HCT116 (cell line): ENCODE measurements at regions not wholly inside any gene's neighbourhood (a gene's known extent, or its start where the extent isn't known, plus 50 kb on each side); places are given as distances from the start of the nearest gene placed in this dataset.

Source experiments
- ATAC-seq: fragments of 200-7000 bp; cut with Tn5 transposase; 2 replicates; pipeline ENCODE4 v1.9.1; 2020; ENCODE audit warnings: mild to moderate bottlenecking, moderate library complexity
- BruUV-seq: library from RNA; stranded (reverse); fragments of 400-500 nt; replicated peaks from 2 replicates; lab custom pipeline; 2021; lab: Mats Ljungman, UMichigan
- CTCF ChIA-PET: fragments of 300-600 bp; sonication (Branson Sonifier 250); formaldehyde crosslinking; loops from one replicate; lab custom pipeline; 2021; ENCODE audit warnings: antibody characterized with exemption; lab: Charles Lee
- POLR2A ChIA-PET: fragments of 300-600, 350-600 bp; sonication (Branson Sonifier 250); formaldehyde crosslinking; loops from one replicate; lab custom pipeline; 2021; ENCODE audit warnings: antibody characterized with exemption; lab: Charles Lee
- RAD21 ChIA-PET, 2 experiments: fragments of 300-600 bp; sonication (Branson Sonifier 250); formaldehyde crosslinking; loops; one replicate each; lab custom pipeline; 2023; ENCODE audit warnings: low total read pairs in 2 of 2; ENCODE audit not compliant: uncharacterized antibody in 2 of 2, unreplicated experiment in 2 of 2, low non-redundant PET in 1 of 2; lab: Charles Lee
- DNase-seq: peaks from one replicate; pipeline ENCODE4 v3.0.0-alpha.2; 2010; ENCODE audit warnings: low read depth, low spot score
- H2AFZ ChIP-seq: fragments of 200-600 bp; shearing (Covaris generic), sonication (generic); 2 replicates; pipeline ENCODE4 v1.6.1; 2017; ENCODE audit warnings: low read depth, mixed run types, mixed read lengths, antibody characterized with exemption, low read length; ENCODE audit not compliant: poor library complexity, severe bottlenecking
- H3K27ac ChIP-seq: 2 replicates; pipeline ENCODE4 v1.5.1; 2012; ENCODE audit warnings: low read depth, low read length
- H3K27me3 ChIP-seq: fragments of 200-600 bp; sonication (generic); 2 replicates; pipeline ENCODE4 v1.6.1; 2016; ENCODE audit warnings: mixed run types, low read length, mixed read lengths; ENCODE audit not compliant: insufficient read depth
- H3K36me3 ChIP-seq, 2 experiments: fragments of 200-500 bp in 1 of 2; fragments of 200-600 bp in 1 of 2; sonication (Bioruptor generic) in 1 of 2; sonication (generic) in 1 of 2; 2 replicates each; pipeline versions ENCODE4 v1.5.1 to v1.6.1; 2014 to 2016; ENCODE audit warnings: low read length in 2 of 2, inconsistent platforms in 1 of 2, mixed read lengths in 1 of 2, mixed run types in 1 of 2; ENCODE audit not compliant: insufficient read depth in 2 of 2, control insufficient read depth in 1 of 2
- H3K4me1 ChIP-seq, 2 experiments: fragments of 200-600 bp in 1 of 2; sonication (generic) in 1 of 2; 2 replicates each; pipeline versions ENCODE4 v1.5.1 to v1.6.1; 2012 to 2017; ENCODE audit warnings: low read length in 2 of 2, inconsistent platforms in 1 of 2, mild to moderate bottlenecking in 1 of 2, mixed read lengths in 1 of 2, mixed run types in 1 of 2, moderate library complexity in 1 of 2; ENCODE audit not compliant: insufficient read depth in 2 of 2, control insufficient read depth in 1 of 2
- H3K4me2 ChIP-seq: fragments of 200-600 bp; sonication (generic); 2 replicates; pipeline ENCODE4 v1.6.1; 2017; ENCODE audit warnings: mixed run types, low read length, mixed read lengths
- H3K4me3 ChIP-seq, 2 experiments: fragments of 200-600 bp in 1 of 2; sonication (generic) in 1 of 2; replicated peaks in 1 of 2; 2 replicates each; pipeline ENCODE4 v1.5.1; 2011 to 2016; ENCODE audit warnings: low read length in 2 of 2, control low read depth in 1 of 2, low read depth in 1 of 2, mild to moderate bottlenecking in 1 of 2, mixed read lengths in 1 of 2, mixed run types in 1 of 2
- H3K79me2 ChIP-seq: fragments of 200-600 bp; sonication (generic); 2 replicates; pipeline ENCODE4 v1.6.1; 2017; ENCODE audit warnings: mild to moderate bottlenecking, mixed run types, low read length, moderate library complexity, mixed read lengths; ENCODE audit not compliant: insufficient read depth
- H3K9ac ChIP-seq: fragments of 200-600 bp; sonication (generic); 2 replicates; pipeline ENCODE4 v1.6.1; 2016; ENCODE audit warnings: low read length, mixed read lengths
- H3K9me2 ChIP-seq: fragments of 200-600 bp; sonication (generic), shearing (Covaris generic); 2 replicates; pipeline ENCODE4 v1.6.1; 2017; ENCODE audit warnings: mixed run types, mild to moderate bottlenecking, moderate library complexity; ENCODE audit not compliant: insufficient read depth
- H3K9me3 ChIP-seq, 2 experiments: fragments of 200-500 bp in 1 of 2; fragments of 200-600 bp in 1 of 2; sonication (Bioruptor generic) in 1 of 2; sonication (generic) in 1 of 2; 2 replicates each; pipeline ENCODE4 v1.6.1; 2014 to 2017; ENCODE audit warnings: low read length in 2 of 2, mixed read lengths in 2 of 2, inconsistent platforms in 1 of 2, low read depth in 1 of 2, mild to moderate bottlenecking in 1 of 2, mixed run types in 1 of 2, moderate library complexity in 1 of 2; ENCODE audit not compliant: control insufficient read depth in 1 of 2, insufficient read depth in 1 of 2
- H4K20me1 ChIP-seq: fragments of 200-600 bp; sonication (generic), shearing (Covaris generic); 2 replicates; pipeline ENCODE4 v1.6.1; 2017; ENCODE audit warnings: mixed run types, mild to moderate bottlenecking, moderate library complexity; ENCODE audit not compliant: insufficient read depth
- ATF3 ChIP-seq: IDR thresholded peaks from 2 replicates; pipeline ENCODE4 v1.6.1; 2012
- CBX3 ChIP-seq: IDR thresholded peaks from 2 replicates; pipeline ENCODE4 v1.6.1; 2012; ENCODE audit warnings: low read depth
- CEBPB ChIP-seq: IDR thresholded peaks from 2 replicates; pipeline ENCODE4 v1.6.1; 2012; ENCODE audit warnings: low read depth
- EGR1 ChIP-seq: IDR thresholded peaks from 2 replicates; pipeline ENCODE4 v1.6.1; 2012; ENCODE audit warnings: low read depth
- ELF1 ChIP-seq: IDR thresholded peaks from 2 replicates; pipeline ENCODE4 v1.6.1; 2012; ENCODE audit warnings: low read depth, borderline replicate concordance
- EZH2 ChIP-seq: fragments of 200-600 bp; sonication (generic); IDR thresholded peaks from 2 replicates; pipeline ENCODE4 v1.6.1; 2017; ENCODE audit warnings: antibody characterized with exemption, mixed run types
- EZH2phosphoT487 ChIP-seq: fragments of 200-600 bp; IDR thresholded peaks from 2 replicates; pipeline ENCODE4 v1.6.1; 2018; ENCODE audit warnings: antibody characterized with exemption, borderline replicate concordance
- POLR2A ChIP-seq: IDR thresholded peaks from 2 replicates; pipeline ENCODE4 v1.7.0; 2011; ENCODE audit warnings: borderline replicate concordance; ENCODE audit not compliant: insufficient read depth, insufficient read length; ENCODE audit errors: extremely low read depth
- POLR2AphosphoS5 ChIP-seq: IDR thresholded peaks from 2 replicates; pipeline ENCODE4 v1.6.1; 2011; ENCODE audit warnings: mild to moderate bottlenecking, low read depth, low read length, moderate library complexity
- RAD21 ChIP-seq: IDR thresholded peaks from 2 replicates; pipeline ENCODE4 v1.6.1; 2012; ENCODE audit warnings: low read depth, mild to moderate bottlenecking
- REST ChIP-seq: IDR thresholded peaks from 2 replicates; pipeline ENCODE4 v1.6.1; 2012; ENCODE audit warnings: low read depth
- SP1 ChIP-seq: IDR thresholded peaks from 2 replicates; pipeline ENCODE4 v1.6.1; 2012; ENCODE audit warnings: low read depth
- SRF ChIP-seq: IDR thresholded peaks from 2 replicates; pipeline ENCODE4 v1.6.1; 2012; ENCODE audit warnings: low read depth
- TCF7L2 ChIP-seq: IDR thresholded peaks from 2 replicates; pipeline ENCODE4 v1.7.0; 2011; ENCODE audit warnings: borderline replicate concordance, inconsistent platforms; ENCODE audit not compliant: insufficient read depth, insufficient read length; ENCODE audit errors: extremely low read depth
- YY1 ChIP-seq: IDR thresholded peaks from 2 replicates; pipeline ENCODE4 v1.6.1; 2011; ENCODE audit warnings: low read length, low read depth, moderate library complexity, mild to moderate bottlenecking; ENCODE audit not compliant: insufficient replicate concordance; ENCODE audit errors: extremely low read depth
- ZFX ChIP-seq: fragments of 450-650 bp; IDR thresholded peaks from 2 replicates; pipeline ENCODE4 v1.6.1; 2017
- intact Hi-C: fragments of 100-400 bp; cut with micrococcal nuclease; formaldehyde crosslinking; loops from 2 replicates; pipeline ENCODE4 v1.10.0; 2022
- TF ChIP-seq, protein P1 (sequence below), 3 experiments: fragments of 200-600 bp in 1 of 3; sonication (generic) in 1 of 3; IDR thresholded peaks in 2 of 3; conservative IDR thresholded peaks in 1 of 3; 2 replicates each; pipeline ENCODE4 v1.5.1; 2012 to 2017; ENCODE audit warnings: low read depth in 2 of 3, low read length in 2 of 3, antibody characterized with exemption in 1 of 3, borderline replicate concordance in 1 of 3, control low read depth in 1 of 3, mild to moderate bottlenecking in 1 of 3, mixed read lengths in 1 of 3, mixed run types in 1 of 3, moderate library complexity in 1 of 3; ENCODE audit not compliant: insufficient read depth in 1 of 3
- TF ChIP-seq, protein P2 (sequence below): IDR thresholded peaks from 2 replicates; pipeline ENCODE4 v1.6.1; 2011; ENCODE audit warnings: mild to moderate bottlenecking, low read length, moderate library complexity; ENCODE audit not compliant: insufficient replicate concordance; ENCODE audit errors: extremely low read depth

DNA sequence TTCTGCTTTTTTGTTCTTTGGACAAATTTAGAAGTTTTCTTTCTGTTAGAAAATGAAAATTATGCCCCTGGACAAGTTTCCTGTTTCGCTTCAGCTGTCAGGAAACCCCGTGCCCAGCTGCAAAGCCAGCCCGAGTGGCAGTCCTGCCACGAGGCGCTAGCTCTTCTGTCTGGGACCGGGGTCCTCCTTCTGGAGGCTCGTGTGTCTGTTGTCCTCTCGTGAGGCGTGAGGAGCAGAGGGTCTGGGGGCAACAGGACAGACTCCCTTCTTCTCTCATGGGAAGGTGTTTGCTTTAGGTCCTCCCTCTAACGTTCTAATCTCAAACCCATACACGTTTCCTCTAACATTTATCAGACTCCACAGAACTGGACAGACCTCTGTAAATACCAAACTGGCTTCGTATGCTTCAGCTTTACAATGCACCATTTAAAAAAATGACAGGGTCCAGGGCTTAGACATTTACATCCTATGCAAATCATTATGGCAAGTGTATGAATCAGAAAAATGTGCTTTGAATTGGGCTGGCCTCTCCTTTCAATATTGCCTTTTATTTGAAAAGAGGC lies 184.5 kb upstream of the SHH start:
- TF ChIP-seq, protein P1, sequence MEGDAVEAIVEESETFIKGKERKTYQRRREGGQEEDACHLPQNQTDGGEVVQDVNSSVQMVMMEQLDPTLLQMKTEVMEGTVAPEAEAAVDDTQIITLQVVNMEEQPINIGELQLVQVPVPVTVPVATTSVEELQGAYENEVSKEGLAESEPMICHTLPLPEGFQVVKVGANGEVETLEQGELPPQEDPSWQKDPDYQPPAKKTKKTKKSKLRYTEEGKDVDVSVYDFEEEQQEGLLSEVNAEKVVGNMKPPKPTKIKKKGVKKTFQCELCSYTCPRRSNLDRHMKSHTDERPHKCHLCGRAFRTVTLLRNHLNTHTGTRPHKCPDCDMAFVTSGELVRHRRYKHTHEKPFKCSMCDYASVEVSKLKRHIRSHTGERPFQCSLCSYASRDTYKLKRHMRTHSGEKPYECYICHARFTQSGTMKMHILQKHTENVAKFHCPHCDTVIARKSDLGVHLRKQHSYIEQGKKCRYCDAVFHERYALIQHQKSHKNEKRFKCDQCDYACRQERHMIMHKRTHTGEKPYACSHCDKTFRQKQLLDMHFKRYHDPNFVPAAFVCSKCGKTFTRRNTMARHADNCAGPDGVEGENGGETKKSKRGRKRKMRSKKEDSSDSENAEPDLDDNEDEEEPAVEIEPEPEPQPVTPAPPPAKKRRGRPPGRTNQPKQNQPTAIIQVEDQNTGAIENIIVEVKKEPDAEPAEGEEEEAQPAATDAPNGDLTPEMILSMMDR (IDR thresholded peaks at IDR 0.05 in 2 of 3, conservative IDR thresholded peaks at IDR 0.05 in 1 of 3; ENCODE audit: borderline replicate concordance in 1 of 3, insufficient read depth in 1 of 3, low read depth in 2 of 3, low read length in 2 of 3): no peak
- no peak for TF ChIP-seq POLR2A
- no peak for TF ChIP-seq CBX3
- TF ChIP-seq REST: no peak
- no peak for TF ChIP-seq EZH2phosphoT487
- no peak for TF ChIP-seq SRF
- TF ChIP-seq, protein P2, sequence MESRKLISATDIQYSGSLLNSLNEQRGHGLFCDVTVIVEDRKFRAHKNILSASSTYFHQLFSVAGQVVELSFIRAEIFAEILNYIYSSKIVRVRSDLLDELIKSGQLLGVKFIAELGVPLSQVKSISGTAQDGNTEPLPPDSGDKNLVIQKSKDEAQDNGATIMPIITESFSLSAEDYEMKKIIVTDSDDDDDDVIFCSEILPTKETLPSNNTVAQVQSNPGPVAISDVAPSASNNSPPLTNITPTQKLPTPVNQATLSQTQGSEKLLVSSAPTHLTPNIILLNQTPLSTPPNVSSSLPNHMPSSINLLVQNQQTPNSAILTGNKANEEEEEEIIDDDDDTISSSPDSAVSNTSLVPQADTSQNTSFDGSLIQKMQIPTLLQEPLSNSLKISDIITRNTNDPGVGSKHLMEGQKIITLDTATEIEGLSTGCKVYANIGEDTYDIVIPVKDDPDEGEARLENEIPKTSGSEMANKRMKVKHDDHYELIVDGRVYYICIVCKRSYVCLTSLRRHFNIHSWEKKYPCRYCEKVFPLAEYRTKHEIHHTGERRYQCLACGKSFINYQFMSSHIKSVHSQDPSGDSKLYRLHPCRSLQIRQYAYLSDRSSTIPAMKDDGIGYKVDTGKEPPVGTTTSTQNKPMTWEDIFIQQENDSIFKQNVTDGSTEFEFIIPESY: no peak
- TF ChIP-seq EZH2: no peak
- TF ChIP-seq EGR1: no peak
- TF ChIP-seq POLR2AphosphoS5: no peak
- no peak for TF ChIP-seq ZFX
- no peak for TF ChIP-seq ELF1
- no peak for TF ChIP-seq TCF7L2
- no peak for TF ChIP-seq ATF3
- TF ChIP-seq CEBPB: no peak
- no peak for TF ChIP-seq YY1
- TF ChIP-seq RAD21: no peak
- no peak for TF ChIP-seq SP1
- intact Hi-C loops: no loop called here
- H3K9ac ChIP-seq: no peak overlapping the region
- H3K27ac ChIP-seq: no peak overlapping the region
- no peaks in the 10 kb centered on the region for H4K20me1 ChIP-seq
- H3K79me2 ChIP-seq: no peaks in the 10 kb centered on the region
- no peak overlapping the region for H2AFZ ChIP-seq
- ATAC-seq (no peak), DNase-seq (no peak)
- ChIA-PET POLR2A (no interaction called here), CTCF (no interaction called here), RAD21 (no interaction called here)
- no TSS peak for BruUV-seq
- H3K9me3 ChIP-seq: no peaks in the 10 kb centered on the region
- H3K36me3 ChIP-seq: no peaks in the 10 kb centered on the region
- H3K4me3 ChIP-seq: no peak overlapping the region
- H3K4me2 ChIP-seq: no peak overlapping the region
- no peaks in the 10 kb centered on the region for H3K27me3 ChIP-seq
- H3K9me2 ChIP-seq: no peaks in the 10 kb centered on the region
- H3K4me1 ChIP-seq: no peaks in the 10 kb centered on the region
